ENCODE measurements at regions not wholly inside any gene's neighbourhood (a gene's known extent, or its start where the extent isn't known, plus 50 kb on each side); places are given as distances from the start of the nearest gene placed in this dataset.
"Not testable (repeated sequence)": the region's sequence is repeated elsewhere in the genome, so short reads cannot be mapped to it uniquely, and the experiment has no call there.

- DNase-seq (ENCODE audit: low read depth) = no peak
These were observed 299.2 kb upstream of the RBMS1 start for GRCh38 chr2:160792837-160793236.

GRCh38 chr2:160794926-160795325 is 301.3 kb upstream of the RBMS1 start:
- peak; percentile 19 for DNase-seq (ENCODE audit: low read depth)

GRCh38 chr2:160803881-160804280 is 310.3 kb upstream of the RBMS1 start:
- no peak for DNase-seq (ENCODE audit: low read depth)

- no peak for DNase-seq (ENCODE audit: low read depth)
These were observed 316.8 kb upstream of the RBMS1 start for GRCh38 chr2:160810406-160810805.

- no peak for DNase-seq (ENCODE audit: low read depth)
These were observed 319.4 kb upstream of the RBMS1 start for GRCh38 chr2:160812830-160813505.

GRCh38 chr2:160813506-160813858 is 319.9 kb upstream of the RBMS1 start:
- DNase-seq (ENCODE audit: low read depth) = no peak

- DNase-seq (ENCODE audit: low read depth) = no peak
These were observed 323.4 kb upstream of the RBMS1 start for GRCh38 chr2:160816916-160817499.

- no peak for DNase-seq (ENCODE audit: low read depth)
These were observed 327.1 kb upstream of the RBMS1 start for GRCh38 chr2:160820691-160821090.

GRCh38 chr2:160822006-160822405 is 328.4 kb upstream of the RBMS1 start:
- no peak for DNase-seq (ENCODE audit: low read depth)

GRCh38 chr2:160825433-160825832 is 331.8 kb upstream of the RBMS1 start:
- no peak for DNase-seq (ENCODE audit: low read depth)

GRCh38 chr2:160826496-160826895 is 332.9 kb upstream of the RBMS1 start:
- no peak for DNase-seq (ENCODE audit: low read depth)

GRCh38 chr2:160828076-160828475 is 332.2 kb upstream of the TANK start:
- no peak for DNase-seq (ENCODE audit: low read depth)

GRCh38 chr2:160832381-160832780 is 327.8 kb upstream of the TANK start:
- not testable (repeated sequence) for DNase-seq (ENCODE audit: low read depth)

- DNase-seq (ENCODE audit: low read depth) = no peak
These were observed 325.1 kb upstream of the TANK start for GRCh38 chr2:160835166-160835565.

GRCh38 chr2:160836755-160837154 is 323.5 kb upstream of the TANK start:
- peak; percentile 96 for DNase-seq (ENCODE audit: low read depth)

- no peak for DNase-seq (ENCODE audit: low read depth)
These were observed 322.8 kb upstream of the TANK start for GRCh38 chr2:160837416-160837815.

- DNase-seq (ENCODE audit: low read depth) = no peak
These were observed 322.1 kb upstream of the TANK start for GRCh38 chr2:160838147-160838546.

GRCh38 chr2:160838691-160839090 is 321.5 kb upstream of the TANK start:
- DNase-seq (ENCODE audit: low read depth) = no peak

GRCh38 chr2:160842286-160842685 is 317.9 kb upstream of the TANK start:
- no peak for DNase-seq (ENCODE audit: low read depth)

- DNase-seq (ENCODE audit: low read depth) = peak; percentile 43
These were observed 301.1 kb upstream of the TANK start for GRCh38 chr2:160859096-160859495.

- DNase-seq (ENCODE audit: low read depth) = no peak
These were observed 298.0 kb upstream of the TANK start for GRCh38 chr2:160862226-160862625.

- peak; percentile 54 for DNase-seq (ENCODE audit: low read depth)
These were observed 291.3 kb upstream of the TANK start for GRCh38 chr2:160868891-160869290.

- DNase-seq (ENCODE audit: low read depth) = peak; percentile 94
These were observed 290.8 kb upstream of the TANK start for GRCh38 chr2:160869411-160869810.

Measured in iris pigment epithelial cell (primary cell).